GM21528 (cell line): ENCODE measurements at regions not wholly inside any gene's neighbourhood (a gene's known extent, or its start where the extent isn't known, plus 50 kb on each side); places are given as distances from the start of the nearest gene placed in this dataset.
"Not testable (repeated sequence)": the region's sequence is repeated elsewhere in the genome, so short reads cannot be mapped to it uniquely, and the experiment has no call there.

Experiments
- ATAC-seq: cut with Tn5 transposase; IDR thresholded peaks from one replicate; pipeline ENCODE4 v1.9.1; 2021; ENCODE audit warnings: mild to moderate bottlenecking, moderate library complexity; ENCODE audit not compliant: unreplicated experiment, low FRiP score

DNA sequence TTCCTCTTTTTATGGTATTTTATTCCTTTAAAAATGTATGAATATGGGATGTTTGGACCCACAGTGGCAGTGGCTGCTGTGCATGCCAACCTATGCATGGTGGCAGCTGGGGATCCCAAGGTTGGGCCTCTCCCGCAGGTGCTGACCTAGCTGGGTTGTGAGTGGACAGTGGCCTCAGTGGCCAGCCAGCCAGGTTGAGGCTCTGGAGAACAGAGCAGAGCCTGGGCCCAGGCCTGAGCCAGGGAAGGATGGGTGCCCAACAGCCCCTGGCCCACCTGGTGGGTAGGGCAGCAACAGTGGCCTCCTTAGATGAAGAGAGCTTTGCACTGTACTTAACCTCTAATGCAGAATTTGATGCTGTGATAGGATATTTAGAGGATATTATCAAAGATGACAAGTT is 624.8 kb downstream of the CHSY3 start:
- no peak for ATAC-seq

DNA sequence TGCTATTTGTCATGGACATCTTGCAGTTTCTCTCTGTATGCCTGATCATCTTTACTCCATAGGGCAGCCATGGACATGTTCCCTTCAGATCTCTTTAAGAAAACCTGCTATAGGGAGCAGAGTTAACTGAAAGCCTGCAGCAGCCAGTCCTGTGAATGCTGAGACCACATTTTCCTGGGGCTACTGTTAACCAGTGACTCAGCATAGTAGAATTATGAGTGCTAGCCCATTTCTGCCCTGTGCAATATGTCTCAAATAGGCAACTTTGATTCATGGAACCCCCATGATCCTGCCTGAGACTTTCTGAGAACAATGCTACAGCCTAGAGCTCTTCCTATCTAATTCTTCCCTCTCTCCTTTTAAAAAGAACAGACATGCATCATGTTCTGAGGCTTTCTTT is 624.2 kb downstream of the CHSY3 start:
- ATAC-seq: no peak

DNA sequence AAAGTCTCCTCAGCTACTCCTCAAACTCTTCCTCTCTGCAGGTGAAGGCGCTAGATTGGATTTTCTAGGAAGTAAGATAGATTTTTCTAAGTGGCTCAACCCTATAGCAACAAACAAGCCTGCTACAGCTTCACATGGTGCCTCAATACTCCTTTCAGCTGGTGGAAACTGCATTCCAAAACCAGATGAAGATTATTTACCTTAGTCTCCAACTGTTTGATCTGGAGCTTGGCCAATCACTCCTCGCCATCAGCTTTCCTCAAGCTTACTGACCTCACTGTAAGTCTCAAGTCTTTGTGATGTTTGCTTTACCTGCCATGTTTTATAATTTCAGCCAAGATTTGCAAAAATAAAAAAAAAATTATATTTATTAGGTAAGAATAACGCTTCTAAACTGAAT is 622.4 kb downstream of the CHSY3 start:
- ATAC-seq: no peak

DNA sequence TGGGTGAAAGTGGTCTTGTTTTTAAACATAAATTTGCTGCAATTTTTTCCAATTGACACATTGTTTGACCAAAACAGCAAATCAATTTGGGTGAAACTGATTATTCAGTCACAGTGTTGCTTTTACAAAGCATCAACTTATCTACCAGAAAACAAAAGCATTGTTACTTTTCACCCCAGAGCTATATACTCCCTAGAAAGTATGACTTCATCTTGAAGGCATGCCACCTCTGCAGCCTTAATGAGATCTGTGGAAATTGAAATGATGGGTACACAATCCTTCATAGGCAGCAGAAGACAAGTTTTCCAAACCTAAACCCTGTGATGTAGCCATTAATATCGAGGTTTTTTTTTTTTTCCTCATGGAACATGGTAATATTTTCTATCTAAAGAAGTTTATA is 615.9 kb downstream of the CHSY3 start:
- ATAC-seq: no peak

DNA sequence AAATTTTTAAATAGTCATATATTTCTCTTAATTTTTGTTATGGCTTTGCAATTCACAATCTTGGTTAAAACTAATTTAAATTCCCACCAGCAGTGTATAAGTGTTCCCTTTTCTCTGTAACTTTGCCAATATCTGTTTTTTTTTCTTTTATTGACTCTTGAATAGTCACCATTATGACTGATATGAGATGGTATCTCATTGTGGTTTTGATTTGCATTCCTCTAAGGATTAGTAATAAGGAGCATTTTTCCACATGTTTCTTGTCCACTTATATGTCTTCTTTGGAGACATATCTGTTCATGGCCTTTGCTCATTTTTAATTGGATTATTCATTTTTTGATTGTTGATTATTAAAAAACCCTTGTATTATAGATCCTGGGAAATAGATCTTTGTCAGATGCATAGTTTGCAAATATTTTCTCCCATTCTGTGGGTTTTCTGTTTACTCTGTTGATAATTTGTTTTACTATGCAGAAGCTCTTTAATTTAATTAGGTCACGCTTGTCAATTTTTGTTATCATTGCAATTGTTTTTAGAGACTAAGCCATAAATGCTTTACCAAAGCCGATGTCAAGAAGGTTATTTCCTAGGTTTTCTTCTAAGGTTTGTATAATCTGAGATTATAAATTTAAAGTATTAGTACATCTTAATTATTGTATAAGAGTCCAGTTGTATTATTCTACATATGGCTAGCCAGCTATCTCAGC is 610.9 kb downstream of the CHSY3 start:
- no peak for ATAC-seq

DNA sequence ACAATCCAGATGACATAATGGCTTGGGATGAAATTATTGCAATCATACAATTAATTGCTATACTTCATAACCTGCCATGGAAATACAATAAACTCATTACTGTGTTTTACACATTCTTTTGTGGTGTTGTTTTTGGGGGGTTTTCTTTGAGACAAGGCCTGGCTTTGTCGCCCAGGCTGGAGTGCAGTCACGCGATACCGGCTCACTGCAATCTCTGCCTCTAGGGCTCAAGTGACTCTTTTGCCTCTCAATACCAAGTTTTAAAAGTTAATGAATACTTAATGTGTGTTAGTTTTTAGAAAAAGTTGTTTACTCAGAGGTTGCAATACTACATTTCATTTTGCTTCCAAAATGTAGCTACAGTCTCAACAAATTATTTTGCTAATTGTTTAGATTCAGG is 598.4 kb downstream of the CHSY3 start:
- no peak for ATAC-seq

DNA sequence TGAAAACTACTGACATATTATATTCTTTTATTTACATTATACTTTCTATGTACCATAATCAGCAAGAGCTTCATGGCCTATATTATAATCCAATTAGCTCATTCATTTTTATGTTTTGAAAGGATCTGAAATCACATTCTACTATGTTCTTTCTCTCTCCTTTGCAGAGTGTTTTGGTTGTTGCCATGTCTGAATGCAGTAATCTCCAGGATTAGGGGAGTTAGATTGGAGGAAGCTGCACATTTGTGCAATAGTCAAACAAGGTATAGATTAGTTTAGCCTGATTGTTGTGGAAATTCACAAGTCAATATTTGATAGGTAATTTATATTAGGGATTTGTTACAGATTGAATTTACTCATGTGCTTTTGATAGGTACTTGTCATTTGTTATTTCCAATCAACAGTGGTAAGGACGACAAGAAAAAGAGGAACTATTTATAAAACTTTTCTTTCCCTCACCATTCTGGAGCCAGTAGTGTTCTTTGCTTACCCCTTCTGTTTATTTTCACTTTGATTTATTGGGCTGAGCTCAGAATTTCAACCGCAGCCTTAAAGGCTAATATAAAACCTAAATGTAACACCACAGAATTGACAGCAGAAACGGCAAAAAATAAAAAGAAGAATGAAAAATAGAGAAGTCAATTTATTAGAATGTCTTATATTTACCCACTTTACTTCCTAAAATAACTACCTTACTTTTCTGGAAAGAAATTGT is 597.0 kb downstream of the CHSY3 start:
- ATAC-seq: no peak

DNA sequence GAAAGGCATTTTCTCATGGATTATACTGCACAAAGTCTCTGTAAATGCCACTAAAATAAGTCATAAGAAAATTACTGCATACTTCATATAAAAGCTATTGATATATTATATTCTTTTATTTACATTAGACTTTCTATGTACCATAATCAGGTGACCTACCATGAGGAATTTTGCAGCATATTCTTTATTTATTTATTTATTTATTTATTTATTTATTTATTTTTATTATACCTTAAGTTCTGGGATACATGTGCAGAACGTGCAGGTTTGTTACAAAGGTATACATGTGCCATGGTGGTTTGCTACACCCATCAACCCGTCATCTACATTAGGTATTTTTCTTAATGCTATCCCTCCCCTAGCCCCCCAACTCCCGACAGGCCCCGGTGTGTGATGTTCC is 596.2 kb downstream of the CHSY3 start:
- not testable (repeated sequence) for ATAC-seq

DNA sequence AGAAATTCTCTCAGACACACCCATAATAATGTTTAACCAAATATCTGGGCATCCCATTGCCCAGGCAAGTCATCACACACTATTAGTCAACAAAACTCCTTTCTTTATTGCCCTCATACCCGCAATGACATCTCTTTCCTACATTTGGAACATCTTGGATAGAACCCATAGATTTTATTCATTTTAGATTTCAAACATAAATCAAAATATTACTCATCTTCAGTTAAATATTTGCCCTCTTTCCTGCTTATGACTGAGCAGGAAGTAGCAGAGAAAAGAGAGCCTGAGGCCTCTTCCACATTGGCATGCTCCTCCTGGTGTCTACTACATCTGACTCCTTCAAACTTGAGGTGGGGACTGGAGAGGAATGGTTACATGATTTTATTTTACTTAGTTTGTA is 592.0 kb downstream of the CHSY3 start:
- no peak for ATAC-seq

DNA sequence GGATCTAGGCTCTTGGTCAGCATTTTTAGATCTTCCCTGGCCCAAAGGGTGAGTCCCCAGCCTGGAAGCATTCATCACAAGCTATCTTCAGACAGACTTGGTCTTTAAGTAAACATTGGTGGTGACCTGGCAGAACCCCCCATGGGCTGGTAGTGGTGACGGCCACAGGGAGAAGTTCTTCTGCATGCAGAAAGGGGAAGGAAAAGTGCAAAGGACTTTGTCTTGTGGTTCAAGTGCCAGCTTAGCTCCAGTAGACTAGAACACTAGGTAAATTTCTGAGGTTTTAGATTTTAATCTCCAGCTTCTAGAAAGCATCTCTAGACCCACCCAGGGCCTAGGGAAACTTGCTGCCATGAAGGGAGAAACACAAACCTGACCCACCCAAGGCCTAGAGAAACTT is 584.0 kb downstream of the CHSY3 start:
- ATAC-seq: no peak

DNA sequence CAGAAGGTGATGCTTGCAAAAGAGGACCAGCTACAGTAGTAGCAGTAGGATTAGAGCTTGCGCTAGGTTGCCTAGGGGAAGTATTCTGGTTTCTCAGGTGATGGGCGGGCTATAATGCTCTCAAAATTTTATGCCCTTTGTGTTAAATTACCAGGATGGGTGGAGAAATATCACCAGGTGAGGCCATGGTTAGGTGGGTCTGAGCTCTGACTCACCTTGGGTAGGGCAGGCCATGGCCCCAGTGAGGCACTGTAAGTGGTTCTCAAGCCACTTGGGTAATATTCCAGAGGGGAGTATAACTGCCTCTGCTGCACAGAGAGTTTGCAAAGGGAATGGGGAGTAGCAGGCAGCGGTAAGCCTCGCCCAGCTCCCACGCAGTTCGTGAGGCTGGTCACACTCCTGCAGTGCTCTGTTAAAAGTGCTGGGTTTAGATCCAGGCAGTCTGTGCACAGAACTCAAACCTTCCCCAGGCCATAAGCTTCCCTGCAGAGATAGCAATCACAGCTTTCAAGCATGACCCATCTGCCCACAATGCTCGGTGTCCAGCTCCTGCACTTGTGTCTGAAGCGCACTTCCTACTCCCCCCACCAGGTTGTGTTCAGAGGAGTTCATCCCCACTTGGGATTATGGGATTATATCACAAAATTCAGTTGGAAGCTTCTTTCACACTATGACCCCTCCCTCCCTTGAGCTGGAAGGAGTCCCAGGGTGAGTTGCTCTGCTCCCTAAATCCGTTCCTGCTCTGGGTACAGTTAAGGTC is 575.0 kb downstream of the CHSY3 start:
- no peak for ATAC-seq

DNA sequence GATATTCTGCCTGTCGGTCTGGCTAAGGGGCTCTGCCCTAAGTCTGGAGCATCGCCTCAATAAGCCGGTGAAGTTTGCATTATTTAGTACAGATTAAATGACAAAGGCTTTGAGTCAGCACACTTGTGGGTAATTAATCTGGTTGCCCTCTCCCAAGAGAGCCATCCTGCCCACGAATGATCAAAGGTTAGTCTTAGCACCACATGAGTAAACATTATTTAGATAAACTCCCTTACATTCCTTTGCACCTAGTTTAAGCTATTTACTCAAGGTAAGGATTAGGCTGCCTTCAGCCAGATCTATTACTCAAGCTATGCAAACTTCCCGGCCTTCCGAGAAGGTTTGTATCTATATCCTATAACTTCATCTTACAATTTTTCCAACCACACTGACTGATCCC is 572.1 kb downstream of the CHSY3 start:
- ATAC-seq: no peak

DNA sequence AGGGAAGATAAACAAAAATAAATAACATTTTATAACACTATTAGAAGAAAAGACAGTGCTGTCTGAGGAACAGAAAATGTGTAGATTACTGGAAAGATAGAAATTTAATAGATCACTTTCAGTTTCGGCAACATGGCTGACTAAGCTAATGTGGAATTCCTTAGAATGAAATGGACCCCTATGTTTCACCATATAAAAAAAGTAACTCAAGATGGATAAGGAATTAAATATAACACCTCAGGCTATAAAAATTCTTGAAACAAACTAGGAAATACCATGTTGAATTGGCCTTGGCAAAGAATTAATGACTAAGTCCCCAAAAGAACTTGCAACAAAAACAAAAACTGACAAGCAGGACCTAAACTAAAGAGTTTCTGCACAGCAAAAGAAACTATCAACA is 558.3 kb downstream of the CHSY3 start:
- ATAC-seq: no peak

DNA sequence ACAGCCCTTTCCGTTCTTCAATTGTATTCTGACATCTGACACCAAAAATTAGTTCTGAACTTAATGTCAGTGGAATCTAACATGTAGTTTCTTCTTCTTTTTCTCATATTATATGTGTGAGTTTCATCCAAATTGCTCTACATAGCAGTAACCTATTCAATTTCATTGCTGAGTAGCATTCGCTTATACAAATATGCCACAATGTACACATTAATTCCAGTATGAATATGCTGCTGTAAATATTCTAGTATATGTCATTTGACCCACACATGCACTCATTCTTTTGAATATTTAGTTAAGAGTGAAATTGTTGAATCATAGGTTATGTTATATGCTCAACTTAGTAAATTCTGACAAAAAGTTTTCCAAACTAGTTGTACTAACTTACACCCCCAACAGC is 550.9 kb downstream of the CHSY3 start:
- ATAC-seq: no peak

DNA sequence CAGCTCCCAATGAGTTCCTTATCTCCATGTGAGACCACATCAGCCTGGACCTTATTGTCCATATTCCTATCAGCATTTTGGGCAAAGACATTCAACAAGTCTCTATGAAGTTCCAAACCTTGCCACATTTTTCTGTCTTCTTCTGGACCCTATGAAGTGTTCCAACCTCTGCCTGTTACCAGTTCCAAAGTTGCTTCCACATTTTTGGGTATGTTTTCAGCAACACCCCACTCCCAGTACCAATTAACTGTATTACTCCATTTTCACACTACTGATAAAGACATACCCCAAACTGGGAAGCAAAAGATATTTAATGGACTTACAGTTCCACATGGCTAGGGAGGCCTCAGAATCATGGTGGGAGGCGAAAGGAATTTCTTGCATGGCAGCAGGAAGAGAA is 548.5 kb downstream of the CHSY3 start:
- no peak for ATAC-seq

DNA sequence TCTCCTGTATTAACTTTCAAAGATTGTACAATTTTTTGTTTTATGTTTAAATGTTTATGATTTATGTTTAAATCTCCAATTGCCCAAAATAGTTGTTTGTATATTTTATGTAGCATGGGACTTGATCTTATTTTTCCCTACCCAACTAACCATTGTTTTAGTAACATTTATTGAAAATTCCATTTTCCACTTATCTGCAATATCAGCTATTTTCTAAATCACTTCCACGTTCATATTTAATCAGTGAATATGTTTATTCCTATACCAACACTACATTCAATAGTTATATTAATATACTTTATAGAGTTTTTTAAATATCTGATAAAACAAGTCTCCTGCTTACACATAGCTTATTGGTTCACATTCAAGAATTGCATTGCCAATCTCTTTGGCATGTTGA is 532.2 kb downstream of the CHSY3 start:
- no peak for ATAC-seq

DNA sequence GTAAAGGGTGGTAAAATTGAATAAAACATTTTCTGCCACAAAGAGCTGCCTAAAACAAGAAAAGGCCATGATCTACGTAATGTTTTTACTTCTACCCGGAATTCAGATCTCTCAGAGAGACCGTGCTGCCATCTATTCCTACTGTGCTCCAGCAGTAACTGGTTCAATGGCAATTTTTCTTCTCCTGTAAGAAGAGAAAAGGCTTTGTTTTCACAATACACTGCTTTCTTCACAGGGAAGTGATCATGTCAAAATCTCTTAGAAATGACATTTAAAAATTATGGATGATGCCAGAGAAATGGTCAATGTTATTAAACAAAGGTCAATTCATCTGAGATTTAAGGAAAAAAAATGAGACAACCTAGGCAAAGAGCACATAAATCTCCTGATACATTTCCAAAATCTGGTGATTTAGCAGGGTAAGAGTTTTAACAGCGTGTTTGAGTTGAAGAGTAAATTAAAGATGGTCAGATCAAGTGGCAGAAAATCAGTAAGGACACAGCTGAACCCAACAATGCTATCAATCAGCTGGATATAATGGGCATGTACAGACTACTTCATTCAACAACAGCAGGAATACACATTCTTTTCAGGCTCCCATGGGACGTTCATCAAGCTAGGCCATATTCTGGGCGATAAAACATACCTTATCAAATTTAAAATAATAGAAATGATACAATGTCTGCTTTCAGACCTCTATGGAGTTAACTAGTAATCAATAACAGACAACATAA is 523.1 kb downstream of the CHSY3 start:
- ATAC-seq: no peak

DNA sequence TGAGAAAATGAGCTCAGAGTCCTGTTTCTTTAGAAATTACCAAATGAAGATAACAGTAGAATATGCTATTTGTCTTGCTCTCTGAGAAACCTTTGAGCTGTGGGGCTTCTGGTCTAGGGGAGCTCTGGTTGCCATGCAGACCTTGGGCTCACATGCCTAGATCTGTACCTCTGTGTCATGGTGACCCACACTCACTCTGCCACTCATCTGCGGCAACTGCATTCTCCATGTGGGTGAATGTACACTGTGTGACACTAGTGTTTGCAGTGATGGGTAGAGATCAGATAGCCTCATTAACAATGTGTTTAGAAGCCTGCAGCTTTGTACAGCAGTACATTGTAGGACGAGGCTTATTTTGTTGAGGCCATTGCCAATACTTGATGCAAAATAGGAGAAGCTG is 521.2 kb downstream of the CHSY3 start:
- no peak for ATAC-seq

DNA sequence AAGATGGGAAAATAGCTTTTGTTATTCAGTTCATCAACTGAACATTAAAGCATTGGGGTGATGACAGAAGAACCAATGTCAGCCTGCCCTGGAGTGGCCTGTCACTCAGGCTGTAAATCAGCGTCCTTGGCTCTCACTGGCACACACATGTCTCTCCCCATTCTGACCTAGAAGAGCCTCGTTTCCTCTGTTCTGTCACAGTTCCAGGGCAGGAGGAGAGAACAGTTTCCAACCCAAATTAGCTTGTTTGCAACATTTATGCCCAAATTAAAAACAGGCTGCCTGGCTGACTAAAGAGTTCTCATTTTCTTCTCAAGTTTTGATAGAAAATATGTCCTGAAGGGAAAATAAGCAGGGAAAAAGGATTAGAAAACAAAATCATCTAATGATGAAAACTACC is 520.1 kb downstream of the CHSY3 start:
- ATAC-seq: no peak

DNA sequence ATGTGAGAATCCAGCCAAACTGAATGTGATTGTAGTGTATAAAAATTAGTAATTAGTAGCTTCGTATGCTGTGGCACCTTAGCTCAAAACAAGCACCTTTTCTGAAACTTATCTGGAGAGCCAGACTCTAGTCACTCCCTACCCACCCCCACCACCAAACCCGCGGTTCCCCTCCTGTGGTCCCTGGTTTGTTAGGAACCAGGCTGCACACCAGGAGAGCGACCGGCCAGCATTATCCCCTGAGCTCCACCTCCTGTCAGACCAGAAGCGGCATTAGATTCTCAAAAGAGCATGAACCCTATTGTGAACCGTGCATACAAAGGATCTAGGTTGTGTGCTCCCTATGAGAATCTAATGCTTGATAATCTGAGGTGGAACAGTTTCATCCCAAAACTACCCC is 498.6 kb downstream of the CHSY3 start:
- no peak for ATAC-seq

DNA sequence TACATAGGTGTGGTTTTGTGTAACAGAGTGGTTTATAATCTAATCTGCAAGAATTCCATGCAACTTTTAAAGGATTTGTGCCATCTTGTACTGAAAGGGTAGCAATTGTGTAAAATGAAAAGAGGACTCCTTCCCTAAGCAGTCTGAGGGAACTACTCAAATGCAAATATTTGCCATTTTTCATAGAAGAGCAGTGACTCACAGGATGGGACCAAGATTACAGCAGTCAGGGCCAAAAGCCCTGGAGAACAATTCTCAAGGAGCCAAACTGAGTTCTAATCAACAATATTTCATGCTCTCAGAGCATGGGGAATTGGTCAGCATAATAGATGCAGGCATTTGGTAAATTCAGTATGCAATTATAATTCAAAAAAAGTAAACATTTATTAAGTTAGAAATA is 495.8 kb downstream of the CHSY3 start:
- ATAC-seq: no peak
